ENCODE measurements at regions not wholly inside any gene's neighbourhood (a gene's known extent, or its start where the extent isn't known, plus 50 kb on each side); places are given as distances from the start of the nearest gene placed in this dataset.
A peak's percentile ranks its signal among the peaks of the same experiment; 100 is the strongest.
"Not testable (repeated sequence)": the region's sequence is repeated elsewhere in the genome, so short reads cannot be mapped to it uniquely, and the experiment has no call there.

DNA sequence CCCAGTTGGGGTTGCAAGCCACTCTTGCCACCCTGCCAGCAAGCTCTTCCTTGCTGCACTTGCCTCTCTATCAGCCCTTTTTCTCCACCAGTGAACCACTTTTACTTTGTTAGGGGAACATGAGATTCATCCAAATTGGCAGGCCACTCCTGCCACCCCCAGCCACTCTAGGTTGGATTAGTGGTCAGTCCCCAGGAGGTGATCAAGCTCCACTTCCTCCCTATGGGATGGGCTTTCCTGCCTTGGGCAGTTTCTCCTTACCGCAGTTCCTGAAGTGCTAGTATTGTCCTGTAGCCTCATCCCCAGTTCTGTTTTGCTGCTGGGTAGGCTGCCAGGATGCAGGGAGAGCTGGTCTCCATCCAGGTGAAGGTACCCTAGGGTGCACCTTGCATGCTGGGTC is 104.5 kb downstream of the ALG10 start:
- DNase-seq, result no peak
- CTCF ChIA-PET, result interaction anchor here (0.6 kb wide), 1 partner anchor 29 kb away, joined by 3 read pairs; no protein-coding TSS in a partner anchor
- Mint-ChIP-seq H3K9me3 (no peaks in the 10 kb centered on the region), H3K27ac (peak overlapping the region; percentile 79), H3K4me1 (peaks cover 15% of the 10 kb centered on the region), H3K27me3 (peaks cover 30% of the 10 kb centered on the region), H3K4me3 (peak overlapping the region; percentile 45), H3K36me3 (ENCODE audit: low read depth) (peaks cover 6% of the 10 kb centered on the region)
- POLR2A ChIA-PET, result no interaction called here

- CTCF ChIA-PET; H3K27ac Mint-ChIP-seq; H3K4me3 Mint-ChIP-seq; H3K9me3 Mint-ChIP-seq; DNase-seq; H3K36me3 Mint-ChIP-seq (ENCODE audit: low read depth); POLR2A ChIA-PET: not testable (repeated sequence)
- peaks cover 15% of the 10 kb centered on the region for H3K4me1 Mint-ChIP-seq
- H3K27me3 Mint-ChIP-seq, result peaks cover 30% of the 10 kb centered on the region
Observed at GRCh38 chr12:34127379-34127778, 105.1 kb downstream of the ALG10 start.

DNA sequence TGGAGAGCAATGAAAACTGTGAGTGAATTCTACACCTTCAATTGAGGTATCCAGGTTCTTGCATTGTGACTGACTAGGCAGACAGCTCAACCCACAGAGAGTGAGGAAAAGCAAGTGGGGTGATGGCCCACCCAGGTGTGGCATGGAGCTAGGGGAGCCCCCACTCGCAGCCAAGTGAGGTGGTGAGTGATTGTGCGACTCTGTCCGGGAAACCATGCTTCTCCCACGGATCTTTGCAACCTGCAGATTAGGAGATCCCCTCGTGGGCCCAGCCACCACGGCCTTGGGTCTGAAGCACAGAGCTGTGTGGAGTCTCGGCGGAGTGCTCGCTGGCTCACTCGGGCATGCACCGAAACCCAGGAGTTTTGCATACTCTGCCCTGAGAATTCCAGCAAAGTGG is 120.1 kb downstream of the ALG10 start:
- H3K4me3 Mint-ChIP-seq, result no peak overlapping the region
- DNase-seq, result no peak
- ChIA-PET POLR2A (no interaction called here), CTCF (no interaction called here)
- H3K9me3 Mint-ChIP-seq, result no peaks in the 10 kb centered on the region
- no peak overlapping the region for H3K27ac Mint-ChIP-seq
- no peaks in the 10 kb centered on the region for H3K27me3 Mint-ChIP-seq
- no peaks in the 10 kb centered on the region for H3K4me1 Mint-ChIP-seq
- no peaks in the 10 kb centered on the region for H3K36me3 Mint-ChIP-seq (ENCODE audit: low read depth)

DNA sequence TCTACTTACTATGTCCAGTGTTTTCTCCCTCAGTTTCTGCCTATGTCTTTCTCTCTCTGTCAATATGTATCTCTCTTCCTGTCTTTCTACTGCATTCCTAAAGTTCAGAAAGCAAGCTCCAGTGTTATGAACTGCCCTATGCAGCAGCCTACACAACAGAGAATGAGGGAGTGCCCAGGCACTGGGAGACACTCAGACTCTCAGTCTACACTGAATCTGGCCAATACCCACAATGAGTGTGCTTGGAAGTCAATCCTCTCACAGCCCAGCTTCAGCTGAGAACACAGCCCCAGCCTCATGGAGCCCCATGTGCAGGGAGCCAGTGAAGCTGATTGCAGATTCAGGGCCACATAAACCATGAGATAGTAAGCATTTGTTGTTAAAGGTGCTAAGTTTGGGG is 128.7 kb downstream of the ALG10 start:
- H3K27me3 Mint-ChIP-seq, result no peaks in the 10 kb centered on the region
- DNase-seq, result no peak
- H3K27ac Mint-ChIP-seq, result no peak overlapping the region
- no peaks in the 10 kb centered on the region for H3K9me3 Mint-ChIP-seq
- no peaks in the 10 kb centered on the region for H3K36me3 Mint-ChIP-seq (ENCODE audit: low read depth)
- ChIA-PET CTCF (no interaction called here), POLR2A (no interaction called here)
- H3K4me1 Mint-ChIP-seq, result no peaks in the 10 kb centered on the region
- H3K4me3 Mint-ChIP-seq, result no peak overlapping the region

- DNase-seq, result no peak
- Mint-ChIP-seq H3K4me3 (no peak overlapping the region), H3K27ac (no peak overlapping the region), H3K36me3 (ENCODE audit: low read depth) (no peaks in the 10 kb centered on the region), H3K27me3 (peaks cover 13% of the 10 kb centered on the region), H3K9me3 (no peaks in the 10 kb centered on the region), H3K4me1 (no peaks in the 10 kb centered on the region)
- ChIA-PET CTCF (no interaction called here), POLR2A (no interaction called here)
Observed at GRCh38 chr12:34163443-34163842, 141.1 kb downstream of the ALG10 start.

GRCh38 chr12:34166427-34167060 is 144.2 kb downstream of the ALG10 start:
- Mint-ChIP-seq H3K9me3 (no peaks in the 10 kb centered on the region), H3K27me3 (no peaks in the 10 kb centered on the region), H3K27ac (no peak overlapping the region), H3K36me3 (ENCODE audit: low read depth) (no peaks in the 10 kb centered on the region), H3K4me1 (no peaks in the 10 kb centered on the region), H3K4me3 (no peak overlapping the region)
- ChIA-PET POLR2A (no interaction called here), CTCF (interaction anchor here (0.6 kb wide), 1 partner anchor 145 kb away, joined by 3 read pairs; no protein-coding TSS in a partner anchor)
- no peak for DNase-seq

DNA sequence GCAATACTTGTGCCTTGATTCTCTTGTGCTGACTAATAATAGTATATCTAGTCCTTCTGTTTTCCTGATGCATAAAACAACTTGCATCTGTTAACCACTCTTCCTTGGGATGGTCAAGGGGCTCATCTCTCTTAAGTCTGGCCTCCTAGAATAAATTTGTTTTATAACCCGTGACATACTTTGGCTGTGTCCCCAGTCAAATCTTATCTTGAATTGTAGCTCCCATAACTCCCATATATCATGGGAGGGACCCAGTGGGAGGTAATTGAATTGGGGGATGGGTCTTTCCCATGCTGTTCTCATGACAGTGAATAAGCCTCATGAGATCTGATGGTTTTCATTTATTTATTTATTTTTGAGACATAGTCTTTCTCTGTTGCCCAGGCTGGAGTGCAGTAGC is 146.2 kb downstream of the ALG10 start:
- CTCF ChIA-PET, result not testable (repeated sequence)

GRCh38 chr12:34186492-34186891 is 164.2 kb downstream of the ALG10 start:
- CTCF ChIA-PET, result interaction anchor here (0.7 kb wide), 1 partner anchor 51 kb away, joined by 6 read pairs; no protein-coding TSS in a partner anchor

More for the DNA sequence above, 146.2 kb downstream of the ALG10 start:
- H3K4me1 Mint-ChIP-seq; H3K9me3 Mint-ChIP-seq; H3K4me3 Mint-ChIP-seq; H3K27ac Mint-ChIP-seq; DNase-seq; H3K27me3 Mint-ChIP-seq; POLR2A ChIA-PET; H3K36me3 Mint-ChIP-seq (ENCODE audit: low read depth): not testable (repeated sequence)

DNA sequence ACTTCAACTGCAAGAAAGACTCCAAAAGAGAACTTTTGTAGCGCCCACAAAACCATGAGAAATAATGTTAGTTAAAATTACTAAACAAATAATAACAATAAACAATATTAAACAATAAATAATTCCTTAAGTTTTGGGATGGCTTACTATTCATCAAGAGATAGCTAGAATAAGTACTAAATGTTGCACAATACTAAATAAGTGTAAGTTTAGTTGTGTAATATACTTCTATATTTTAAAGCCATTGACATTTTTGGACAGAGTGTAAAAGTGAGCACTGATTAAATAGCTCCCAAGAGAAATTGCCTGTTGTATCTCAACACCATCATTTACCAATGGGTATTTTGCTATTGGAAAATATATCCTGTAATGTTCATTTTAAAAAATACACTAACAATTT is 166.7 kb downstream of the ALG10 start:
- H3K4me1 Mint-ChIP-seq, result peaks cover 3% of the 10 kb centered on the region

More at GRCh38 chr12:34186492-34186891, 164.2 kb downstream of the ALG10 start:
- H3K4me3 Mint-ChIP-seq, result no peak overlapping the region
- POLR2A ChIA-PET, result no interaction called here
- H3K4me1 Mint-ChIP-seq, result peaks cover 3% of the 10 kb centered on the region
- H3K36me3 Mint-ChIP-seq (ENCODE audit: low read depth), result no peaks in the 10 kb centered on the region
- DNase-seq, result no peak
- H3K27ac Mint-ChIP-seq, result no peak overlapping the region
- peaks cover 10% of the 10 kb centered on the region for H3K27me3 Mint-ChIP-seq
- no peaks in the 10 kb centered on the region for H3K9me3 Mint-ChIP-seq

DNA sequence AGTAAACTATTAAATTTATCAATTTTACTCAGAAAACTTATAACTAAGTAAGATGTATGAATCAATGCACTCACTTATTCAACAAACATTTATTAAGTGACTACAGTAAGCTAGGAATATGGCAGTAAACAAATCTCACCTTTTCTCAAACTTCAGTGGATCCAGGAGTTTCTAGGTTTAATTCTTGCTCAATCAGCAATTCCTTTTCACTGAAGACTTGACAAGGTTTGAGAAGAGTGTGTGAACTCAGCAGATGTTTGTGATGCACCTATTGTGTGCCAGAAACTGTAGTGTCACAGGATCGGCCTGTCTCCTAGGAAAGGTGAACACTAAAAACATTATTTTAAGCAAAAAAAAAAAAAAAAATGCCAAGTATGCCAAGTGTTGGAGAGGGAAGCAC is 167.8 kb downstream of the ALG10 start:
- CTCF ChIA-PET, result no interaction called here
- H3K4me3 Mint-ChIP-seq, result no peak overlapping the region
- H3K9me3 Mint-ChIP-seq, result no peaks in the 10 kb centered on the region

More for the DNA sequence above, 166.7 kb downstream of the ALG10 start:
- DNase-seq, result no peak
- Mint-ChIP-seq H3K27ac (no peak overlapping the region), H3K27me3 (peaks cover 11% of the 10 kb centered on the region), H3K36me3 (ENCODE audit: low read depth) (no peaks in the 10 kb centered on the region), H3K4me3 (no peak overlapping the region), H3K9me3 (no peaks in the 10 kb centered on the region)
- CTCF ChIA-PET, result no interaction called here
- POLR2A ChIA-PET, result no interaction called here

DNA sequence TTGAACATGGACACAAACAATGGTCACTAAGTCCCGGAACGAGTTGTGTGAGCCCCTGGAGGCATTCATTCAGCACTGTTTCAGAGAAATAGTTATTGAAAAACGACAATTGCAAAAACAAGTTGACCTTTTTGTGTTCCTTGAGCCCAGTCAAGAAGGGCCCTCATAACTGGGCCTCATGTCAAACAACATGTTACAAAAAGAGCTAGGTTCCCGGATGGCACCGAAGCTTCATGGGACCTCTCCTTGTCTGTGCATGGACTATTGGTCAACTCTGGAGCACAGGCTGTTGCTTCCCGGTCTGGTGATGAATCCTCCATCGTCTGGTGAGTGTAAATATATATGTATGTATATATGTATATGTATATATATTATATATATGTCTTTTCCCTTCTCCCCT is 176.6 kb downstream of the ALG10 start:
- no peaks in the 10 kb centered on the region for H3K9me3 Mint-ChIP-seq
- no peaks in the 10 kb centered on the region for H3K27me3 Mint-ChIP-seq
- ChIA-PET POLR2A (no interaction called here), CTCF (no interaction called here)
- no peaks in the 10 kb centered on the region for H3K36me3 Mint-ChIP-seq (ENCODE audit: low read depth)
- H3K4me3 Mint-ChIP-seq, result no peak overlapping the region
- no peak overlapping the region for H3K27ac Mint-ChIP-seq
- no peak for DNase-seq
- H3K4me1 Mint-ChIP-seq, result no peaks in the 10 kb centered on the region

More for the DNA sequence above, 167.8 kb downstream of the ALG10 start:
- peaks cover 7% of the 10 kb centered on the region for H3K27me3 Mint-ChIP-seq
- no peak overlapping the region for H3K27ac Mint-ChIP-seq
- H3K36me3 Mint-ChIP-seq (ENCODE audit: low read depth), result no peaks in the 10 kb centered on the region
- no peak for DNase-seq
- POLR2A ChIA-PET, result no interaction called here
- H3K4me1 Mint-ChIP-seq, result peaks cover 3% of the 10 kb centered on the region

DNA sequence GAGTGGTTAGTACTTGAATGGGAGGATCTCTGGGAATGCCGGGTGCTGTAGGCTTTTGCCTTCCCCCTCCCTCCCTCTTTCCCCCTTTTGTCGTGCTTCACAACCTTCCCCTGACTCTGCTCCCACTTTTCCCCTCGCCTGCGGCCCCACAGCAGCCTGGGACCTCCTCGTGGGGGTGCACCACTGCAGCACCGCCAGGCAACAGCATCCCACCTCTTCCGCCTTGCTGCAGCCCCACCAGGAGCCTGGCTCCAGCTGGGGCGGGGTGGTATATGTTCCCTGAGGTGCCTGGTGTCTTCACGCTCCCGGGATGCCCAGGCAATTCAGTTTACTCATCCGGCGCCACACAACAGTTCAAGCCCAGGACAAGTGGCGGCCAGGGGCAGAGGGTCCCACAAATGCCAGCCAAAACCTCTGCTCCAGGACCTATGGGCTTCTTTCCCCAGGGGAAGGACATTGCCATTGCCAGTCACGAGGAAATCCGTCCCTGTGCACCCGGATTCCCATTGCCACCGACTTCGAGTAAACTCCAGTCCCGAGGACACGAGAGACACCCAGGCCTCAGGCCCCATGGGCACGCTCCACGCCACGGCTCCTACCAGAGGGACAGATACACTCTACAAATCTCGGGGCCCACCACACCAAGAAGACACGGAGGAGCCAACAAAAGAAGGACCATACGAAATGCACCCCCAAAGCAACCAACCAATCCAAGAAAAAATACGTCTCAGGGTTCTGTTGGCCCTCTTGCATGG is 181.7 kb downstream of the ALG10 start:
- peaks cover 3% of the 10 kb centered on the region for H3K9me3 Mint-ChIP-seq
- CTCF ChIA-PET, result no interaction called here
- H3K27me3 Mint-ChIP-seq, result no peaks in the 10 kb centered on the region
- no peaks in the 10 kb centered on the region for H3K36me3 Mint-ChIP-seq (ENCODE audit: low read depth)
- H3K4me3 Mint-ChIP-seq, result no peak overlapping the region
- DNase-seq, result no peak
- no peak overlapping the region for H3K27ac Mint-ChIP-seq
- no peaks in the 10 kb centered on the region for H3K4me1 Mint-ChIP-seq
- POLR2A ChIA-PET, result no interaction called here

- H3K36me3 Mint-ChIP-seq (ENCODE audit: low read depth), result no peaks in the 10 kb centered on the region
- DNase-seq, result no peak
- no peaks in the 10 kb centered on the region for H3K27me3 Mint-ChIP-seq
- H3K4me1 Mint-ChIP-seq, result no peaks in the 10 kb centered on the region
- ChIA-PET CTCF (no interaction called here), POLR2A (no interaction called here)
- no peak overlapping the region for H3K4me3 Mint-ChIP-seq
- H3K27ac Mint-ChIP-seq, result no peak overlapping the region
- H3K9me3 Mint-ChIP-seq, result peaks cover 3% of the 10 kb centered on the region
Observed at GRCh38 chr12:34204830-34205285, 182.6 kb downstream of the ALG10 start.

- H3K9me3 Mint-ChIP-seq, result peaks cover 3% of the 10 kb centered on the region
- CTCF ChIA-PET, result no interaction called here
Observed at GRCh38 chr12:34205401-34205800, 183.1 kb downstream of the ALG10 start.

More at GRCh38 chr12:34205401-34205800, 183.1 kb downstream of the ALG10 start:
- H3K36me3 Mint-ChIP-seq (ENCODE audit: low read depth), result no peaks in the 10 kb centered on the region
- POLR2A ChIA-PET, result no interaction called here
- H3K27ac Mint-ChIP-seq, result no peak overlapping the region
- H3K4me1 Mint-ChIP-seq, result no peaks in the 10 kb centered on the region
- no peak for DNase-seq
- no peaks in the 10 kb centered on the region for H3K27me3 Mint-ChIP-seq
- no peak overlapping the region for H3K4me3 Mint-ChIP-seq
